ENCODE measurements at regions not wholly inside any gene's neighbourhood (a gene's known extent, or its start where the extent isn't known, plus 50 kb on each side); places are given as distances from the start of the nearest gene placed in this dataset.

- TF ChIP-seq ZFP3 (CRISPR knock-in tag; IDR thresholded peaks at IDR 0.05) (no peak), TSHZ2 (CRISPR knock-in tag; IDR thresholded peaks at IDR 0.05) (no peak), SNAI2 (CRISPR knock-in tag; IDR thresholded peaks at IDR 0.05) (no peak), CSDC2 (CRISPR knock-in tag; IDR thresholded peaks at IDR 0.05) (no peak), PATZ1 (CRISPR knock-in tag; IDR thresholded peaks at IDR 0.05; ENCODE audit: borderline replicate concordance) (no peak), GLIS3 (CRISPR knock-in tag; IDR thresholded peaks at IDR 0.05) (no peak), ESRRG (CRISPR knock-in tag; IDR thresholded peaks at IDR 0.05) (no peak)
- ATAC-seq: no peak
These were observed 588.9 kb upstream of the BTBD3 start for GRCh38 chr20:11328839-11329238.

GRCh38 chr20:11329271-11329670 lies 588.4 kb upstream of the BTBD3 start:
- ATAC-seq: no peak
- no peak for TF ChIP-seq ESRRG (CRISPR knock-in tag; IDR thresholded peaks at IDR 0.05)
- TF ChIP-seq PPARA (CRISPR knock-in tag; IDR thresholded peaks at IDR 0.05; ENCODE audit: borderline replicate concordance): no peak
- TF ChIP-seq ZFP3 (CRISPR knock-in tag; IDR thresholded peaks at IDR 0.05): no peak
- no peak for TF ChIP-seq PATZ1 (CRISPR knock-in tag; IDR thresholded peaks at IDR 0.05; ENCODE audit: borderline replicate concordance)
- no peak for TF ChIP-seq POU6F1 (CRISPR knock-in tag; IDR thresholded peaks at IDR 0.05; ENCODE audit: borderline replicate concordance, low read depth)
- no peak for TF ChIP-seq ARNTL (CRISPR knock-in tag; IDR thresholded peaks at IDR 0.05; ENCODE audit: borderline replicate concordance, low read depth)
- TF ChIP-seq, protein P1, sequence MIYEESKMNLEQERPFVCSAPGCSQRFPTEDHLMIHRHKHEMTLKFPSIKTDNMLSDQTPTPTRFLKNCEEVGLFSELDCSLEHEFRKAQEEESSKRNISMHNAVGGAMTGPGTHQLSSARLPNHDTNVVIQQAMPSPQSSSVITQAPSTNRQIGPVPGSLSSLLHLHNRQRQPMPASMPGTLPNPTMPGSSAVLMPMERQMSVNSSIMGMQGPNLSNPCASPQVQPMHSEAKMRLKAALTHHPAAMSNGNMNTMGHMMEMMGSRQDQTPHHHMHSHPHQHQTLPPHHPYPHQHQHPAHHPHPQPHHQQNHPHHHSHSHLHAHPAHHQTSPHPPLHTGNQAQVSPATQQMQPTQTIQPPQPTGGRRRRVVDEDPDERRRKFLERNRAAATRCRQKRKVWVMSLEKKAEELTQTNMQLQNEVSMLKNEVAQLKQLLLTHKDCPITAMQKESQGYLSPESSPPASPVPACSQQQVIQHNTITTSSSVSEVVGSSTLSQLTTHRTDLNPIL (CRISPR knock-in tag; IDR thresholded peaks at IDR 0.05; ENCODE audit: low read depth): no peak
- TF ChIP-seq, protein P2, sequence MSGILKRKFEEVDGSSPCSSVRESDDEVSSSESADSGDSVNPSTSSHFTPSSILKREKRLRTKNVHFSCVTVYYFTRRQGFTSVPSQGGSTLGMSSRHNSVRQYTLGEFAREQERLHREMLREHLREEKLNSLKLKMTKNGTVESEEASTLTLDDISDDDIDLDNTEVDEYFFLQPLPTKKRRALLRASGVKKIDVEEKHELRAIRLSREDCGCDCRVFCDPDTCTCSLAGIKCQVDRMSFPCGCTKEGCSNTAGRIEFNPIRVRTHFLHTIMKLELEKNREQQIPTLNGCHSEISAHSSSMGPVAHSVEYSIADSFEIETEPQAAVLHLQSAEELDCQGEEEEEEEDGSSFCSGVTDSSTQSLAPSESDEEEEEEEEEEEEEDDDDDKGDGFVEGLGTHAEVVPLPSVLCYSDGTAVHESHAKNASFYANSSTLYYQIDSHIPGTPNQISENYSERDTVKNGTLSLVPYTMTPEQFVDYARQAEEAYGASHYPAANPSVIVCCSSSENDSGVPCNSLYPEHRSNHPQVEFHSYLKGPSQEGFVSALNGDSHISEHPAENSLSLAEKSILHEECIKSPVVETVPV (CRISPR knock-in tag; IDR thresholded peaks at IDR 0.05): no peak
- TF ChIP-seq BACH2 (CRISPR knock-in tag; IDR thresholded peaks at IDR 0.05; ENCODE audit: borderline replicate concordance): no peak
- no peak for TF ChIP-seq GLIS3 (CRISPR knock-in tag; IDR thresholded peaks at IDR 0.05)
- TF ChIP-seq ZC3H10 (CRISPR knock-in tag; IDR thresholded peaks at IDR 0.05): no peak
- no peak for TF ChIP-seq CSDC2 (CRISPR knock-in tag; IDR thresholded peaks at IDR 0.05)
- no peak for TF ChIP-seq ISL1 (CRISPR knock-in tag; IDR thresholded peaks at IDR 0.05)
- TF ChIP-seq TOX (CRISPR knock-in tag; IDR thresholded peaks at IDR 0.05; ENCODE audit: borderline replicate concordance): no peak
- no peak for TF ChIP-seq RARB (CRISPR knock-in tag; IDR thresholded peaks at IDR 0.05)
- TF ChIP-seq TSHZ2 (CRISPR knock-in tag; IDR thresholded peaks at IDR 0.05): no peak
